Neural progenitor cell (in vitro differentiated cells): ENCODE measurements at regions not wholly inside any gene's neighbourhood (a gene's known extent, or its start where the extent isn't known, plus 50 kb on each side); places are given as distances from the start of the nearest gene placed in this dataset.

ENCODE experiments used
- CTCF ChIP-seq: fragments of 200-600 bp; sonication (generic); IDR thresholded peaks from 2 replicates; pipeline ENCODE4 v1.5.1; 2017; ENCODE audit warnings: antibody characterized with exemption, mild to moderate bottlenecking
- EZH2 ChIP-seq: fragments of 200-600 bp; sonication (generic); IDR thresholded peaks from 2 replicates; pipeline ENCODE4 v1.6.1; 2017; ENCODE audit warnings: antibody characterized with exemption, mild to moderate bottlenecking, moderate library complexity
- EZH2phosphoT487 ChIP-seq: fragments of 200-600 bp; sonication (generic); IDR thresholded peaks from 2 replicates; pipeline ENCODE4 v1.6.1; 2017; ENCODE audit warnings: antibody characterized with exemption

GRCh38 chr1:59126366-59126765, 170.5 kb upstream of the FGGY start:
- TF ChIP-seq EZH2 = no peak
- TF ChIP-seq CTCF = no peak
- no peak for TF ChIP-seq EZH2phosphoT487
